Amniotic epithelial cell (primary cell): ENCODE measurements at regions not wholly inside any gene's neighbourhood (a gene's known extent, or its start where the extent isn't known, plus 50 kb on each side); places are given as distances from the start of the nearest gene placed in this dataset.
"Not testable (repeated sequence)": the region's sequence is repeated elsewhere in the genome, so short reads cannot be mapped to it uniquely, and the experiment has no call there.

Experiments used
- DNase-seq: peaks from one replicate; pipeline ENCODE4 v3.0.0-alpha.2; 2010; ENCODE audit warnings: low read depth

- DNase-seq, result peak; percentile 75
These were observed 233.4 kb downstream of the PTN start for GRCh38 chr7:137110091-137110509.

GRCh38 chr7:137107802-137108201 lies 235.7 kb downstream of the PTN start:
- DNase-seq, result not testable (repeated sequence)

GRCh38 chr7:137103526-137103925 lies 235.1 kb downstream of the CHRM2 start:
- not testable (repeated sequence) for DNase-seq

- DNase-seq, result peak; percentile 86
These were observed 228.7 kb downstream of the CHRM2 start for GRCh38 chr7:137097111-137097510.

- no peak for DNase-seq
These were observed 228.2 kb downstream of the CHRM2 start for GRCh38 chr7:137096607-137097006.

- DNase-seq, result no peak
These were observed 224.7 kb downstream of the CHRM2 start for GRCh38 chr7:137093198-137093597.

- DNase-seq, result peak; percentile 81
These were observed 222.9 kb downstream of the CHRM2 start for GRCh38 chr7:137091396-137091795.

- peak; percentile 51 for DNase-seq
These were observed 218.4 kb downstream of the CHRM2 start for GRCh38 chr7:137086896-137087295.

GRCh38 chr7:137084607-137085380 lies 216.3 kb downstream of the CHRM2 start:
- no peak for DNase-seq

GRCh38 chr7:137082391-137082790 lies 213.9 kb downstream of the CHRM2 start:
- DNase-seq, result no peak

- peak; percentile 99 for DNase-seq
These were observed 213.1 kb downstream of the CHRM2 start for GRCh38 chr7:137081321-137082093.

GRCh38 chr7:137080516-137081203 lies 212.2 kb downstream of the CHRM2 start:
- peak; percentile 40 for DNase-seq

GRCh38 chr7:137078781-137079180 lies 210.3 kb downstream of the CHRM2 start:
- no peak for DNase-seq

GRCh38 chr7:137074391-137075030 lies 206.1 kb downstream of the CHRM2 start:
- DNase-seq, result peak; percentile 84

- DNase-seq, result peak; percentile 71
These were observed 205.3 kb downstream of the CHRM2 start for GRCh38 chr7:137073571-137074325.
